GM19328 (cell line): ENCODE measurements at regions not wholly inside any gene's neighbourhood (a gene's known extent, or its start where the extent isn't known, plus 50 kb on each side); places are given as distances from the start of the nearest gene placed in this dataset.
"Not testable (repeated sequence)": the region's sequence is repeated elsewhere in the genome, so short reads cannot be mapped to it uniquely, and the experiment has no call there.

Source experiments
- ATAC-seq: cut with Tn5 transposase; IDR thresholded peaks from one replicate; pipeline ENCODE4 v1.9.1; 2021; ENCODE audit warnings: mild to moderate bottlenecking, moderate library complexity; ENCODE audit not compliant: unreplicated experiment

- no peak for ATAC-seq
These were observed 508.3 kb upstream of the DAB2 start for GRCh38 chr5:39933061-39933460.

- no peak for ATAC-seq
These were observed 503.9 kb upstream of the DAB2 start for GRCh38 chr5:39928709-39929108.

- no peak for ATAC-seq
These were observed 495.1 kb upstream of the DAB2 start for GRCh38 chr5:39919876-39920275.

GRCh38 chr5:39912906-39913305 lies 488.1 kb upstream of the DAB2 start:
- no peak for ATAC-seq

GRCh38 chr5:39907267-39907951 lies 482.6 kb upstream of the DAB2 start:
- not testable (repeated sequence) for ATAC-seq

DNA sequence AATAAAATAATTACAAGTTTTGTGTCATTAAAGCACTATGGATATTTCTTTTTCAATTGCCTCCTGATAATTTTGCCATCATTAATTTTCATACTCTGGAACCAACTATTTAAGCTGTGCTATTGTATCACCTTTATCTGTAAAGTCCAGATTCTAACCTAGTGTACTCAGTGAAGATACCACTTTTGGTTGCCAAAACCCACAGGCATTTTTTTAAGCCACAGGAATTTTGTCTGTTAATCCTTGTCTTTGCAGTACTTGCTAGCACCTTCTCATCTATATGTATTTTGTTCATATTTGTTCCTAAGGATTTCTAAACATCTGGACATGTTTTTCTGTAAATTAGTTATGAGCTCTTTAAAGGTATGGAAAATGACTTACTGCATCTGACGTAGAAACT lies 481.4 kb upstream of the DAB2 start:
- no peak for ATAC-seq

DNA sequence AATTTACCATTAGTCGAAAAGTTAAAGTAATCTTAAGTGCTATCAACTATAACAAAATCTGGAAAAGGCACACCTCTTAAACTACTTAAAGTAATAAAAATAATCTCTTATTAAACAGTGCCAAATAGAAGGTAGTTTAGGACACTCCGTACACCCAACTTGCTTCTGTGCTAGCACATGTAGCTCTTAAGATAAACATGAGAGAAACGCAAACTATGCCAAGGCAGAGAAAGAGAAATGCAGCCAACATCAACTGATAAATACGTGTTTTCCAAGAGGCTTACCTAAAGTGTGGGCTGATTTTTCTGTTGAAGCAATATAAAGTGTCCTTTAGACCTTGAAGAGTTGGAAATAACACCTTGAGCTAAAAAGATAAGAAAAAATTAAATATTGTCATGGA lies 480.6 kb upstream of the DAB2 start:
- no peak for ATAC-seq

DNA sequence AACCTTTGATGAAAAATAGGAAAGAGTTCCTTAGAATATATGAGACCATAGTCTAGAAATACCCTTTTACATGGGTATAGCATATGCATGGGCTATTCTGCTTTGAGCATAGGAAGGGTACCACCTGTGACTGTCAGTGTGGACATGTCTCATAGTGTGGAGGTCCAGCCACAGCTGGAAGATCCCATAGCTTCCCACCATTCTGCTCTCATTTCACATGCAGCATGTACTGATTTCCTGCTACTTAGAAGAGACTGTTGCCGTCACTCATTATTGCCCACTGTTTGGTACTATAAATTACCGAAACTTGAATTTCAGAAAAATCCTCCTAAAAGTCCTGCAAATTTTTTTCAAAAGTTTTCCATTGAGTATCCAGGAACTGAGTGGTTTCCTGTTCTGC lies 477.8 kb upstream of the DAB2 start:
- no peak for ATAC-seq

DNA sequence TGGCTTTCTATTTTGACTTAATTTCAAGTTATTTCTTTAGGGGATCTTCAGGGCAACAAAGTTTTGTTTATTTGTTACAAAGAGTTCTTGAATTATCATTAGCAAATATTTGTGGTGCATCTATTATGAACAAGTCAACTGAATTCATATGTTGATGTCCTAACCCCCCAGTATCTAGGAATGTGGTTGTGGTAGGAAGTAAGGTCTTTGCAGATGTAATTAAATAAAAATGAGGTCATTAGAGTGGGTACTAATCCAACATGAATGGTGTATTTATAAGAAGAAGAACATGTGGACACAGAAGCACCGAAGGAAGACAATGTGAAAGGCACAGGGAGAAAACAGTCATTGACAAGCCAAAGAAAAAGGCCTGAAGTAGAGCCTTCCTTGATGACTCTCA lies 474.0 kb upstream of the DAB2 start:
- no peak for ATAC-seq

DNA sequence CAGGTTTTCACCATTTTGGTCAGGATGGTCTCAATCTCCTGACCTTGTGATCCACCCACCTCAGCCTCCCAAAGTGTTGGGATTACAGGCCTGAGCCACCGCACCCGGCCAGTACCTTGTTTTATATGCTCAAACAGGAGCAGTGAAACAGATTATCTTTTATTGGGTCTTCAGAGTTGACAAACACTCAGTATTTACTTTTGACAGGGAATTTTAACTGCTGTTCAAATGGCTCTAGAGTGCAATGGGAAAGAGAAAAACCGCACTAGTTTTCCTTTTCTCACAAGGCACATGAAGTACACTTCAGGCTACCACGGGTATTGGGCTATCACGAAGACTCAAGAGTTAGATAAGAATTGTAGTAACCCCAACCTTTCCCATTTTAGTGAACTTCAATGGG lies 471.9 kb upstream of the DAB2 start:
- ATAC-seq = no peak

DNA sequence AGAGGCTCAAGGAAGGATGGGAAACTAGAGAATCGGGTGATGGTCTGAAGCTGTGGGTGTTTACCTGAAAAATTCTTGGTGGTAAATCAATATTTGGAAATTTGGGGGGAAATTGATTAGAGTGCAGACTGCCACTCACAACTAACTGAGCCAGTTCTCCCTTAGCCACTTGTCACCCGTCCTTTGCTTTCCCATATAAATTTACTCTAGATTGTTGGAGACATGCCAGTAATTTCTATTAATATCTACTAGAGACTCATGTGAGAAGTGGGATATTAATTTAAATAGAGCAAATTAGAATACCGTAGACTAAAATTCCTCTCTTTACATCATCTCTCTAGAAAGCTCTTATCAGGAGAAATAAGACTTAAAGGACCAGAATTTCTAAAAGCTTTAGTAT lies 471.3 kb upstream of the DAB2 start:
- ATAC-seq = no peak

- ATAC-seq = no peak
These were observed 467.9 kb upstream of the DAB2 start for GRCh38 chr5:39892708-39893107.

GRCh38 chr5:39891376-39891775 lies 466.6 kb upstream of the DAB2 start:
- ATAC-seq = no peak

GRCh38 chr5:39880985-39881384 lies 456.2 kb upstream of the DAB2 start:
- no peak for ATAC-seq

DNA sequence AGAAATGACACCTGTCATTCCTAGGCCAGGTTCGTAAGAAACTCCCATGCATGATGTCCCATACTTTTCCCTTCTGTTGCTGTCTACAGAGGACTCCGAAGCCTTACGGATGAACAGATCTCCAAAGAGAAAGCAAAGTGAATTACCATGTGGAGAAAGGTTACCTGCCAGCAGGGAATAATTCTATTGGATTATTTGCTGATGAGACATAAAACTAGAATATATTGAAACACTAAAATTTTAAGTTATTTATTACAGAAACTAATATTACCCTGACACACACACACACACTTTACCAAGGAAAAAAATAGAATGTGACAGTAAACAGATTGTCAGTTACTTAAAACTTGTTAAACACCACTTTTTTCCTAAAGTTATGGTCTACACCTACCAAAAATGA lies 452.7 kb upstream of the DAB2 start:
- no peak for ATAC-seq

GRCh38 chr5:39876146-39876545 lies 451.4 kb upstream of the DAB2 start:
- no peak for ATAC-seq

GRCh38 chr5:39870137-39870536 lies 445.4 kb upstream of the DAB2 start:
- no peak for ATAC-seq

DNA sequence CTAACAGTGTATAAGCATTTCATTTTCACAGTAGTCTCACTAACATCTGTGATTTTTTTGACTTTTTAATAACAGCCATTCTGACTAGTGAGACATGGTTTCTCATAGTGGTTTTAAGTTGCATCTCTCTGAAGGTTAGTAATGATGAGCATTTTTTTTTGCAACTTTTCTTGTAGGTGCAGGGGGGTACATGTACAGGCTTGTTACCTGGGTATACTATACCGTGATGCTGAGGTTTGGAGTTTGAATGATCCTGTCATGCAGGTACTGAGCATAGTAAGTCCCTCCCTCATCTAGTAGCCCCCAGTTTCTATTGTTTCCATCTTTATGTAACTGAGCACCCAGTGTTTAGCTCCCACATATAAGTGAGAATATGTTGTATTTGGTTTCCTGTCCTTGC lies 444.6 kb upstream of the DAB2 start:
- ATAC-seq = no peak

- no peak for ATAC-seq
These were observed 443.1 kb upstream of the DAB2 start for GRCh38 chr5:39867923-39868322.

DNA sequence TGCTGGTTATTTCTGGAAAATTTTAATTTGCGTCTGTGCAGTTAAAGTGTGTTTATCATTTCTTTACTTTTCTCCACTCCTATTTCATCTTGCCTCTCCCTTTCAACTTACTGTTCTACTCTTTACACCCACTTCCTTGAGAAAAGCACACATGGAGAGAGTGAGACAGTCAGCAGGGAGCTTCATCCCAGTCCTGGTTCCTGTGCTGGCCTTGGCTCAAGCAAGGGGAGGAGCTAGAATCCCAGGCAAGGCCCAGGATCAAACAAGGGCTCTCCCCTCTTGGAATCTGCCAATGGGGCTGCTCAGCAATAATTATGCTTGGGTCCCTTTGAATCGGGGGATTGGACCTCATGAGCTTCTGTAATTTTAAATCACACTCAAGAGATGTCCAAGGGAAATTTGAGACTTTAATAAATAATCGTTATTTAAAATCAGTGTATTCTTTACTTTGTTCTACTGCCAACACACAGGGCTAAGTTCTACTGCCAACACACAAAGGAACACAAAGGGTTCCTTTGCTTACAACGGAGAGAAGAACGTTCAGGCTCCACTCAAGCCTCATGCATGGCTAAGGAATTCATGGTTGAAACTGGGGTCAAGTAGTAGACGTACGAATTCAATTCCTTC lies 439.3 kb upstream of the DAB2 start:
- ATAC-seq = no peak

DNA sequence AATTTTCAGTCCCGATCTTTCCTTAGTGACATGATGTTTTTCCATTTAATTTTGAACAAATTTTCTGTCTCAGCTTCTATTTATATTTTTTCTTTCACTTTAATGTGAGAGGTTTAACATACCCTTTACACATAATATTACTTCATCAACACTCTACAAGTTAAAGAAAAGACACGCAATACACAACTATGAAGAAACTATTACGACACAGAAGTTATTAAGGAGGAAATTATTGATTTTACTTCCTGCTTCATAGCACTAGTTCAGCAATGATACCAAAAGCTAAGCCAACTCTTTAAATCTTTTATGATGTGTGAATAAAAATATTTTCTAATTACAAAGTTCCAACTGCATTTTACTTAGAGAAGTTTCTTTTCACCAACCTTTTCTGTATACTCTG lies 432.3 kb upstream of the DAB2 start:
- no peak for ATAC-seq

DNA sequence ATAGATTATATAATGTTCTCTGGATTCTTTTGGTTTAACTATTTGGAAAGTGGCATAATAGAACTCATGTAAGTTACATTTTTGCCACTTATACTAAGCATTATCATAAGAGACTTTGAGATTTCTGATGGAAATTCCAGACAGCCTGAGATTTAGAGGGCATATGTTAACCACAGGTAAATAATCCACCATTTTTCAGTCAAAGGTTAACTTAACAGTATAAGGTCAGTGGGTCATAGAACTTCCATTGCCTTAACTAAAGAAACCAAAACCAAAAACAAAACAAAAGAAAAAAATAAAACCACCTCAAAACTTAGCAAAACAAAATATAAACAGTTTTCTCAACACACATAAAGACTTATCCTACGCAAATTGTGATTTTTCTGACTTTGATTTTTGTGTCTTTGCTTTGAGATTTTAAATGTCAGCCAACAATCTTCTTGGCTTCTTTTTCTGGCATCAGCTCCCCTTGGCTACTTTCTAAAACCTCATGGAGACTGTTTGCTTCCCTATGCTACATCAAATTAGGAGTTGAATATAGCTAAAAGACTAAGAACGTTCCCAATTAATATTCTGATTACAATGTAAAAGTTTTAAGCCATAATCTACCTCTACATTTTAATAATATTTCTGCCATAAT lies 430.1 kb upstream of the DAB2 start:
- no peak for ATAC-seq

DNA sequence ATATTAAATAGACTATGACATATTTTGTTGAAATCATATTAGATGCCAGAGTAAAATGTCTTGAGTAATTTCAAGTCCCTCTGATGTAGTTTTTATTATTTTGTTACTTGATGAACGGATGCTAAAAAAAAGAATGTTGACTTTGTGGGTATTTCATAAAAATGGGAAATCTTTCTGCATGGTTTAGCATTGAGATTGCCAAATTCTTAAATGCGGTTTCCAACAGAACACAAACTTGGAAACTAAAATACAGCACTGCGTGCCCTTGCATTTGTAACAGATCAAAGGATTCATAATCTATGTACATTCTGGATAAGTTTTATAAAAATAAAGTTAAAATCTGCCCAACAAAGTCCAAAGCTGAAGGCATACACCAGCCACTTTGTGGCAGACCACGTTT lies 425.5 kb upstream of the DAB2 start:
- no peak for ATAC-seq
